K562 (cell line): ENCODE measurements at regions not wholly inside any gene's neighbourhood (a gene's known extent, or its start where the extent isn't known, plus 50 kb on each side); places are given as distances from the start of the nearest gene placed in this dataset.
"Not testable (repeated sequence)": the region's sequence is repeated elsewhere in the genome, so short reads cannot be mapped to it uniquely, and the experiment has no call there.

Experiments
- ATAC-seq: fragments of 200-7000 bp; cut with Tn5 transposase; 3 replicates; pipeline ENCODE4 v1.9.1; 2020; ENCODE audit warnings: moderate library complexity
- BruUV-seq: library from RNA; stranded (reverse); fragments of 400-500 nt; replicated peaks from 2 replicates; lab custom pipeline; 2021; lab: Mats Ljungman, UMichigan
- CTCF ChIA-PET: fragments of 300-600 bp; formaldehyde crosslinking; extraction: SDS; loops from one replicate; lab custom pipeline; 2021; ENCODE audit warnings: low intra/inter-chr PET ratio; lab: Yijun Ruan, JAX
- POLR2A ChIA-PET: fragments of 300-600, 350-650 bp; sonication (Branson Sonifier 250); formaldehyde crosslinking; extraction: SDS; loops from one replicate; lab custom pipeline; 2021; ENCODE audit warnings: antibody characterized with exemption, inconsistent platforms; lab: Yijun Ruan, JAX
- DNase-seq, 4 experiments: peaks; one replicate each; pipeline versions ENCODE4 v3.0.0 to v3.0.0-alpha.2; 2011 to 2018; ENCODE audit warnings: low spot score in 3 of 4, mixed read lengths in 3 of 4; ENCODE audit errors: extremely low read depth in 1 of 4
- FAIRE-seq: peaks from 2 replicates; lab custom pipeline; 2011; peaks lifted over from hg19 to GRCh38; lab: Jason Lieb, UNC
- H2AFZ ChIP-seq: 2 replicates; pipeline ENCODE4 v1.6.0; 2011; ENCODE audit warnings: low read depth, low read length, control low read depth, inconsistent platforms
- H3K27ac ChIP-seq: fragments of 200-600 bp; 3 replicates; pipeline ENCODE4 v1.8.0; 2011; ENCODE audit warnings: low read depth, mild to moderate bottlenecking, control low read depth, inconsistent platforms, low read length, moderate library complexity, mixed read lengths; ENCODE audit errors: extremely low read depth
- H3K27me3 ChIP-seq, 2 experiments: fragments of 300-600 bp in 1 of 2; 2 replicates in 1 of 2; 3 replicates in 1 of 2; pipeline versions ENCODE4 v1.6.0 to v1.8.0; 2011; ENCODE audit warnings: inconsistent platforms in 2 of 2, low read length in 2 of 2, mild to moderate bottlenecking in 1 of 2, mixed read lengths in 1 of 2, moderate library complexity in 1 of 2; ENCODE audit not compliant: control insufficient read depth in 2 of 2, insufficient read depth in 2 of 2
- H3K36me3 ChIP-seq: fragments of 300-600 bp; 3 replicates; pipeline ENCODE4 v1.8.0; 2011; ENCODE audit warnings: mild to moderate bottlenecking, low read length, inconsistent platforms; ENCODE audit not compliant: control insufficient read depth, insufficient read depth
- H3K4me1 ChIP-seq, 2 experiments: fragments of 200-600 bp in 1 of 2; replicated peaks in 1 of 2; 2 replicates in 1 of 2; 3 replicates in 1 of 2; pipeline versions ENCODE4 v1.5.1 to v1.8.0; 2011; ENCODE audit warnings: inconsistent platforms in 2 of 2, low read length in 2 of 2, mild to moderate bottlenecking in 1 of 2, mixed read lengths in 1 of 2, moderate library complexity in 1 of 2; ENCODE audit not compliant: control insufficient read depth in 2 of 2, insufficient read depth in 2 of 2
- H3K4me2 ChIP-seq: 2 replicates; pipeline ENCODE4 v1.6.1; 2011; ENCODE audit warnings: low read length, control low read depth, inconsistent platforms, mixed read lengths; ENCODE audit not compliant: insufficient read depth
- H3K4me3 ChIP-seq: fragments of 200-600 bp; sonication (generic), shearing (Covaris generic); 2 replicates; pipeline ENCODE4 v1.5.1; 2016; ENCODE audit warnings: control low read depth, inconsistent platforms
- H3K79me2 ChIP-seq: fragments of 200-600 bp; 3 replicates; pipeline ENCODE4 v1.8.0; 2011; ENCODE audit warnings: low read length, inconsistent platforms; ENCODE audit not compliant: control insufficient read depth, insufficient read depth
- H3K9ac ChIP-seq, 2 experiments: 2 replicates each; pipeline versions ENCODE4 v1.6.0 to v1.6.1; 2011; ENCODE audit warnings: low read depth in 2 of 2, low read length in 2 of 2, control low read depth in 1 of 2, inconsistent platforms in 1 of 2, mild to moderate bottlenecking in 1 of 2, mixed read lengths in 1 of 2; ENCODE audit not compliant: insufficient read depth in 1 of 2
- H3K9me1 ChIP-seq: one replicate; pipeline ENCODE4 v1.6.0; 2011; ENCODE audit warnings: inconsistent platforms, mild to moderate bottlenecking, low read length, moderate library complexity; ENCODE audit not compliant: control insufficient read depth, insufficient read depth
- H3K9me3 ChIP-seq: replicated peaks from 2 replicates; pipeline ENCODE4 v1.5.1; 2011; ENCODE audit warnings: low read depth, low read length, inconsistent platforms; ENCODE audit not compliant: control insufficient read depth, insufficient read depth
- H4K20me1 ChIP-seq: replicated peaks from 2 replicates; pipeline ENCODE4 v1.6.1; 2011; ENCODE audit warnings: low read length, inconsistent platforms, mixed read lengths; ENCODE audit not compliant: control insufficient read depth, insufficient read depth
- ERF ChIP-seq: fragments of 450-650 bp; formaldehyde crosslinking; IDR thresholded peaks from 2 replicates; pipeline ENCODE4 v1.4.0; 2020; ENCODE audit warnings: mild to moderate bottlenecking, mixed read lengths
- L3MBTL2 ChIP-seq: fragments of 450-650 bp; IDR thresholded peaks from 2 replicates; pipeline ENCODE4 v1.6.1; 2016; ENCODE audit warnings: mild to moderate bottlenecking, moderate library complexity
- MAFG ChIP-seq: fragments of 450-650 bp; conservative IDR thresholded peaks from 2 replicates; pipeline ENCODE4 v1.6.1; 2016; ENCODE audit warnings: missing genetic modification characterization, missing compliant biosample characterization
- NR3C1 ChIP-seq: sonication (generic); formaldehyde crosslinking; IDR thresholded peaks from 2 replicates; pipeline ENCODE4 v1.8.1; 2022; ENCODE audit warnings: missing genetic modification reagents
- SIX5 ChIP-seq, 2 experiments: IDR thresholded peaks; 2 replicates each; pipeline ENCODE4 v1.6.1; 2011; ENCODE audit warnings: low read length in 2 of 2, borderline replicate concordance in 1 of 2, low read depth in 1 of 2, mild to moderate bottlenecking in 1 of 2, moderate library complexity in 1 of 2; ENCODE audit not compliant: insufficient read depth in 1 of 2
- ZNF311 ChIP-seq: fragments of 250-450 bp; sonication (Bioruptor Pico); IDR thresholded peaks from 2 replicates; pipeline ENCODE4 v1.4.0; 2020; ENCODE audit warnings: mild to moderate bottlenecking, moderate library complexity
- ZNF398 ChIP-seq: fragments of 250-450 bp; sonication (Bioruptor Pico); IDR thresholded peaks from 2 replicates; pipeline ENCODE4 v1.8.0; 2021; ENCODE audit warnings: moderate library complexity, mild to moderate bottlenecking, inconsistent platforms
- WGBS: fragments of 100-300 bp; shearing (Covaris generic); methylation state at CpG from one replicate; pipeline ENCODE4 v1.1.6; 2016; ENCODE audit warnings: low coverage, mixed read lengths; ENCODE audit not compliant: insufficient coverage; ENCODE audit errors: missing lambda C conversion rate; 5-methylcytosine and 5-hydroxymethylcytosine counted together
- in situ Hi-C: fragments of 300-500 bp; cut with MboI; formaldehyde crosslinking; loops from 4 replicates; pipeline ENCODE4 v1.15.0; 2018; ENCODE audit warnings: inconsistent platforms, mixed read lengths
- intact Hi-C: fragments of 100-400 bp; cut with micrococcal nuclease; formaldehyde crosslinking; loops from 2 replicates; pipeline ENCODE4 v1.14.2; 2022
- TF ChIP-seq, protein P1 (sequence below): fragments of 250-450 bp; sonication (Bioruptor Pico); IDR thresholded peaks from 2 replicates; pipeline ENCODE4 v1.8.0; 2022; ENCODE audit warnings: moderate library complexity, mild to moderate bottlenecking, inconsistent platforms
- TF ChIP-seq, protein P2 (sequence below): fragments of 450-650 bp; IDR thresholded peaks from 2 replicates; pipeline ENCODE4 v1.6.1; 2016
- TF ChIP-seq, protein P3 (sequence below): fragments of 450-650 bp; formaldehyde crosslinking; IDR thresholded peaks from 2 replicates; pipeline ENCODE4 v1.4.0; 2020; ENCODE audit warnings: mild to moderate bottlenecking, mixed read lengths

DNA sequence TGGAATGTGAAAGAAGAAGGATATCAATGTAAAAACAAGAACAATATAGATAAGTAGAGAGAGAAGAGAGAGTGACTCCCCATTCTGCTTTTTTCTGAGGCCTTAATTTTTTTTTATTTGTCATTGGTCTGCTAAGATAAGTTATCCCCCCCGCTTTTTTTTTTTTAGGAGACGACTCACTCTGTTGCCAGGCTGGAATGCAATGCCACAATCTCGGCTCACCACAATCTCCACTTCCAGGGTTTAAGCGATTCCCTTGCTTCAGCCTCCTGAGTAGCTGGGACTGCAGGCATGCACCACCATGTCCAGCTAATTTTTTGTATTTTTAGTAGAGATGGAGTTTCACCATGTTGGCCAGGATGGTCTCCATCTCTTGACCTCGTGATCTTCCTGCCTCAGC is 677.0 kb downstream of the MAFB start:
- H3K9me1 ChIP-seq, H3K27ac ChIP-seq, H4K20me1 ChIP-seq, ATAC-seq, H3K36me3 ChIP-seq, H3K79me2 ChIP-seq, H3K4me1 ChIP-seq, H3K9ac ChIP-seq, CTCF ChIA-PET, H3K27me3 ChIP-seq, BruUV-seq, FAIRE-seq, H3K4me3 ChIP-seq, DNase-seq, H2AFZ ChIP-seq, H3K4me2 ChIP-seq, in situ Hi-C loops, H3K9me3 ChIP-seq, intact Hi-C loops, POLR2A ChIA-PET: not testable (repeated sequence)
- 0% methylated on average over 4 of the region's 5 CpGs for WGBS

DNA sequence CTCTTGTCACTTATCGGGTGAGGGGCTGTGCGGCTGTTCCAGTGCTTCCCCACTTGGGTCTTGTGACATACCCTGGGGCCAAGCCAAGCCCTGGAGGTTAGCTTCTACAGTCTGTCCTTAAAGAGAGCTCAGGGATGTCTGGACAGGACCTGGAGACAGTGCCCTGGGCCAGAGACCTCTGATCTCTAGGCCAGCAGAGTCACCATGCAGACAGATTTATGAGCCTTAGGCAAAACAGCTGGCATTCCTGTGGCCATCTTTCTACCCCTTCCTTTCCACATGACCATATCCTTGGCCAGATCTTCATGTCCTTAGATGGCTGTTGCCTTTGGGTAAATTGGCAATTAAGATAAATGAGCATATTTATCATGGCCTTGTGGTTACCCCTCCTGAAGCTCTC is 678.6 kb downstream of the MAFB start:
- no TSS peak for BruUV-seq
- Histone ChIP-seq H3K4me2 (no peak overlapping the region), H3K79me2 (no peaks in the 10 kb centered on the region), H3K36me3 (no peaks in the 10 kb centered on the region), H3K27ac (no peak overlapping the region), H3K4me3 (no peak overlapping the region), H4K20me1 (no peaks in the 10 kb centered on the region), H3K27me3 (no peaks in the 10 kb centered on the region), H3K9me1 (no peaks in the 10 kb centered on the region), H3K4me1 (no peaks in the 10 kb centered on the region), H2AFZ (no peak overlapping the region), H3K9ac (no peak overlapping the region), H3K9me3 (no peaks in the 10 kb centered on the region; the same call in 1 of the 2 replicates)
- CTCF ChIA-PET: no interaction called here
- FAIRE-seq (no peak), ATAC-seq (no peak), DNase-seq (no peak)
- in situ Hi-C loops (no loop called here), intact Hi-C loops (no loop called here)
- POLR2A ChIA-PET: no interaction called here
- 0% methylated on average over 2 of the region's 2 CpGs for WGBS
- TF ChIP-seq ZNF311 (CRISPR knock-in tag): no peak
- TF ChIP-seq, protein P1, sequence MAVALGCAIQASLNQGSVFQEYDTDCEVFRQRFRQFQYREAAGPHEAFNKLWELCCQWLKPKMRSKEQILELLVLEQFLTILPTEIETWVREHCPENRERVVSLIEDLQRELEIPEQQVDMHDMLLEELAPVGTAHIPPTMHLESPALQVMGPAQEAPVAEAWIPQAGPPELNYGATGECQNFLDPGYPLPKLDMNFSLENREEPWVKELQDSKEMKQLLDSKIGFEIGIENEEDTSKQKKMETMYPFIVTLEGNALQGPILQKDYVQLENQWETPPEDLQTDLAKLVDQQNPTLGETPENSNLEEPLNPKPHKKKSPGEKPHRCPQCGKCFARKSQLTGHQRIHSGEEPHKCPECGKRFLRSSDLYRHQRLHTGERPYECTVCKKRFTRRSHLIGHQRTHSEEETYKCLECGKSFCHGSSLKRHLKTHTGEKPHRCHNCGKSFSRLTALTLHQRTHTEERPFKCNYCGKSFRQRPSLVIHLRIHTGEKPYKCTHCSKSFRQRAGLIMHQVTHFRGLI (CRISPR knock-in tag): no peak
- no peak for TF ChIP-seq NR3C1 (CRISPR knock-in tag)
- TF ChIP-seq, protein P2, sequence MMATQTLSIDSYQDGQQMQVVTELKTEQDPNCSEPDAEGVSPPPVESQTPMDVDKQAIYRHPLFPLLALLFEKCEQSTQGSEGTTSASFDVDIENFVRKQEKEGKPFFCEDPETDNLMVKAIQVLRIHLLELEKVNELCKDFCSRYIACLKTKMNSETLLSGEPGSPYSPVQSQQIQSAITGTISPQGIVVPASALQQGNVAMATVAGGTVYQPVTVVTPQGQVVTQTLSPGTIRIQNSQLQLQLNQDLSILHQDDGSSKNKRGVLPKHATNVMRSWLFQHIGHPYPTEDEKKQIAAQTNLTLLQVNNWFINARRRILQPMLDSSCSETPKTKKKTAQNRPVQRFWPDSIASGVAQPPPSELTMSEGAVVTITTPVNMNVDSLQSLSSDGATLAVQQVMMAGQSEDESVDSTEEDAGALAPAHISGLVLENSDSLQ: no peak
- no peak for TF ChIP-seq L3MBTL2
- TF ChIP-seq MAFG: no peak
- no peak for TF ChIP-seq ERF
- TF ChIP-seq, protein P3, sequence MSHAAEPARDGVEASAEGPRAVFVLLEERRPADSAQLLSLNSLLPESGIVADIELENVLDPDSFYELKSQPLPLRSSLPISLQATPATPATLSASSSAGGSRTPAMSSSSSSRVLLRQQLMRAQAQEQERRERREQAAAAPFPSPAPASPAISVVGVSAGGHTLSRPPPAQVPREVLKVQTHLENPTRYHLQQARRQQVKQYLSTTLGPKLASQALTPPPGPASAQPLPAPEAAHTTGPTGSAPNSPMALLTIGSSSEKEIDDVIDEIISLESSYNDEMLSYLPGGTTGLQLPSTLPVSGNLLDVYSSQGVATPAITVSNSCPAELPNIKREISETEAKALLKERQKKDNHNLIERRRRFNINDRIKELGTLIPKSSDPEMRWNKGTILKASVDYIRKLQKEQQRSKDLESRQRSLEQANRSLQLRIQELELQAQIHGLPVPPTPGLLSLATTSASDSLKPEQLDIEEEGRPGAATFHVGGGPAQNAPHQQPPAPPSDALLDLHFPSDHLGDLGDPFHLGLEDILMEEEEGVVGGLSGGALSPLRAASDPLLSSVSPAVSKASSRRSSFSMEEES (CRISPR knock-in tag): no peak
- TF ChIP-seq ZNF398 (CRISPR knock-in tag): no peak
- no peak for TF ChIP-seq SIX5 (IDR thresholded peaks at IDR 0.05; ENCODE audit: borderline replicate concordance in 1 of 2, insufficient read depth in 1 of 2, low read depth in 1 of 2, low read length in 2 of 2)
